ENCODE measurements at regions not wholly inside any gene's neighbourhood (a gene's known extent, or its start where the extent isn't known, plus 50 kb on each side); places are given as distances from the start of the nearest gene placed in this dataset.
"Not testable (repeated sequence)": the region's sequence is repeated elsewhere in the genome, so short reads cannot be mapped to it uniquely, and the experiment has no call there.

GRCh38 chr2:14779252-14779651 is 146.7 kb downstream of the LRATD1 start:
- no peak overlapping the region for H3K4me3 ChIP-seq (replicated peaks in 1 of 2; ENCODE audit: low read depth in 1 of 2, low read length in 2 of 2)
- no peak overlapping the region for H3K4me2 ChIP-seq (ENCODE audit: low read length)
- H3K9me3 ChIP-seq (ENCODE audit: control insufficient read depth in 1 of 2, insufficient read depth in 1 of 2, low read depth in 1 of 2, low read length in 2 of 2): peaks cover 0 to 14% of the 10 kb centered on the region in 2 experiments; a peak in 2 of 4 replicates
- H2AFZ ChIP-seq (ENCODE audit: low read depth, low read length, poor library complexity, severe bottlenecking): no peak overlapping the region
- no peak overlapping the region for H3K9ac ChIP-seq (ENCODE audit: low read length)
- ATAC-seq (no peak), DNase-seq (ENCODE audit: low read depth, low spot score) (no peak)
- ChIA-PET CTCF (no interaction called here), RAD21 (ENCODE audit: low non-redundant PET in 1 of 2, low total read pairs in 2 of 2, uncharacterized antibody in 2 of 2, unreplicated experiment in 2 of 2) (no interaction called here), POLR2A (no interaction called here)
- H3K36me3 ChIP-seq (ENCODE audit: control insufficient read depth in 1 of 2, insufficient read depth in 2 of 2, low read length in 2 of 2): no peaks in the 10 kb centered on the region
- no TSS peak for BruUV-seq (replicated peaks)
- no peaks in the 10 kb centered on the region for H3K4me1 ChIP-seq (ENCODE audit: control insufficient read depth in 1 of 2, insufficient read depth in 2 of 2, low read length in 2 of 2)
- no peak overlapping the region for H3K27ac ChIP-seq (ENCODE audit: low read depth, low read length)
- H3K79me2 ChIP-seq (ENCODE audit: insufficient read depth, low read length): no peaks in the 10 kb centered on the region
- H3K9me2 ChIP-seq (ENCODE audit: insufficient read depth): no peaks in the 10 kb centered on the region
- H3K27me3 ChIP-seq (ENCODE audit: insufficient read depth, low read length): no peaks in the 10 kb centered on the region
- no peak for TF ChIP-seq ZBTB33 (IDR thresholded peaks at IDR 0.05; ENCODE audit: extremely low read depth, insufficient replicate concordance, low read length)
- TF ChIP-seq TCF7L2 (IDR thresholded peaks at IDR 0.05; ENCODE audit: borderline replicate concordance, extremely low read depth, insufficient read depth, insufficient read length): no peak
- no peaks in the 10 kb centered on the region for H4K20me1 ChIP-seq (ENCODE audit: insufficient read depth)
- intact Hi-C loops (cut with micrococcal nuclease): no loop called here

GRCh38 chr2:14781142-14781541 is 148.6 kb downstream of the LRATD1 start:
- no peak overlapping the region for H2AFZ ChIP-seq (ENCODE audit: low read depth, low read length, poor library complexity, severe bottlenecking)
- H3K9ac ChIP-seq (ENCODE audit: low read length): no peak overlapping the region
- H3K79me2 ChIP-seq (ENCODE audit: insufficient read depth, low read length): no peaks in the 10 kb centered on the region
- no TSS peak for BruUV-seq (replicated peaks)
- no peak for DNase-seq (ENCODE audit: low read depth, low spot score)
- no peak overlapping the region for H3K4me3 ChIP-seq (replicated peaks in 1 of 2; ENCODE audit: low read depth in 1 of 2, low read length in 2 of 2)
- no peaks in the 10 kb centered on the region for H3K9me2 ChIP-seq (ENCODE audit: insufficient read depth)
- H3K27me3 ChIP-seq (ENCODE audit: insufficient read depth, low read length): no peaks in the 10 kb centered on the region
- intact Hi-C loops (cut with micrococcal nuclease): no loop called here
- no peaks in the 10 kb centered on the region for H3K36me3 ChIP-seq (ENCODE audit: control insufficient read depth in 1 of 2, insufficient read depth in 2 of 2, low read length in 2 of 2)
- POLR2A ChIA-PET: no interaction called here
- ATAC-seq: no peak
- TF ChIP-seq FOSL1 (IDR thresholded peaks at IDR 0.05; ENCODE audit: low read depth) (no peak), ATF3 (IDR thresholded peaks at IDR 0.05) (no peak), SIN3A (IDR thresholded peaks at IDR 0.05; ENCODE audit: low read depth) (no peak), SRF (IDR thresholded peaks at IDR 0.05; ENCODE audit: low read depth) (no peak), EGR1 (IDR thresholded peaks at IDR 0.05; ENCODE audit: low read depth) (no peak), CBX3 (IDR thresholded peaks at IDR 0.05; ENCODE audit: low read depth) (no peak), SP1 (IDR thresholded peaks at IDR 0.05; ENCODE audit: low read depth) (no peak), RAD21 (IDR thresholded peaks at IDR 0.05; ENCODE audit: low read depth) (no peak)
- no peaks in the 10 kb centered on the region for H4K20me1 ChIP-seq (ENCODE audit: insufficient read depth)
- no peaks in the 10 kb centered on the region for H3K4me1 ChIP-seq (ENCODE audit: control insufficient read depth in 1 of 2, insufficient read depth in 2 of 2, low read length in 2 of 2)
- no peak overlapping the region for H3K4me2 ChIP-seq (ENCODE audit: low read length)
- RAD21 ChIA-PET (ENCODE audit: low non-redundant PET in 1 of 2, low total read pairs in 2 of 2, uncharacterized antibody in 2 of 2, unreplicated experiment in 2 of 2): no interaction called here
- CTCF ChIA-PET: no interaction called here
- H3K27ac ChIP-seq (ENCODE audit: low read depth, low read length): no peak overlapping the region
- peaks cover 0 to 7% of the 10 kb centered on the region in 2 experiments; a peak in 2 of 4 replicates for H3K9me3 ChIP-seq (ENCODE audit: control insufficient read depth in 1 of 2, insufficient read depth in 1 of 2, low read depth in 1 of 2, low read length in 2 of 2)

- POLR2A ChIA-PET; H2AFZ ChIP-seq (ENCODE audit: low read depth, low read length, poor library complexity, severe bottlenecking); ATAC-seq; H3K4me3 ChIP-seq (replicated peaks in 1 of 2; ENCODE audit: low read depth in 1 of 2, low read length in 2 of 2); RAD21 ChIA-PET (ENCODE audit: low non-redundant PET in 1 of 2, low total read pairs in 2 of 2, uncharacterized antibody in 2 of 2, unreplicated experiment in 2 of 2); H3K9me2 ChIP-seq (ENCODE audit: insufficient read depth); H3K9ac ChIP-seq (ENCODE audit: low read length); H3K27ac ChIP-seq (ENCODE audit: low read depth, low read length); H3K27me3 ChIP-seq (ENCODE audit: insufficient read depth, low read length); intact Hi-C loops (cut with micrococcal nuclease); CTCF ChIA-PET; H3K4me2 ChIP-seq (ENCODE audit: low read length); BruUV-seq (replicated peaks); H3K4me1 ChIP-seq (ENCODE audit: control insufficient read depth in 1 of 2, insufficient read depth in 2 of 2, low read length in 2 of 2); H3K36me3 ChIP-seq (ENCODE audit: control insufficient read depth in 1 of 2, insufficient read depth in 2 of 2, low read length in 2 of 2); H4K20me1 ChIP-seq (ENCODE audit: insufficient read depth); DNase-seq (ENCODE audit: low read depth, low spot score); H3K79me2 ChIP-seq (ENCODE audit: insufficient read depth, low read length): not testable (repeated sequence)
- H3K9me3 ChIP-seq (ENCODE audit: control insufficient read depth in 1 of 2, insufficient read depth in 1 of 2, low read depth in 1 of 2, low read length in 2 of 2): peaks cover 0 to 12% of the 10 kb centered on the region in 2 experiments; a peak in 1 of 4 replicates
Observed at GRCh38 chr2:14788814-14789213, 156.3 kb downstream of the LRATD1 start.
